ENCODE measurements at regions not wholly inside any gene's neighbourhood (a gene's known extent, or its start where the extent isn't known, plus 50 kb on each side); places are given as distances from the start of the nearest gene placed in this dataset.

GRCh38 chr13:36567485-36567884 lies 106.3 kb upstream of the SERTM1 start:
- intact Hi-C loops (cut with DNase I, micrococcal nuclease), result no loop called here
- H3K27ac ChIP-seq (ENCODE audit: low read depth in 1 of 2, low read length in 2 of 2), result no peak overlapping the region
- H3K4me1 ChIP-seq (ENCODE audit: insufficient read depth, low read length), result no peaks in the 10 kb centered on the region
- no peaks in the 10 kb centered on the region for H3K9me3 ChIP-seq (ENCODE audit: control insufficient read depth in 1 of 2, insufficient read depth in 1 of 2, low read length in 2 of 2)
- Mint-ChIP-seq H3K4me3 (no peak overlapping the region), H3K36me3 (ENCODE audit: low read depth) (no peaks in the 10 kb centered on the region), H3K4me1 (ENCODE audit: low read depth) (no peaks in the 10 kb centered on the region), H3K27me3 (no peaks in the 10 kb centered on the region), H3K27ac (no peak overlapping the region), H3K9me3 (no peaks in the 10 kb centered on the region)
- ATAC-seq (ENCODE audit: poor library complexity), result no peak
- TF ChIP-seq CTCF (IDR thresholded peaks at IDR 0.05), result no peak
- H3K36me3 ChIP-seq (ENCODE audit: insufficient read depth, low read length), result no peaks in the 10 kb centered on the region
- no peak for DNase-seq
- H3K4me3 ChIP-seq (ENCODE audit: low read length), result no peak overlapping the region
- ChIA-PET CTCF (no interaction called here), POLR2A (no interaction called here)
- H3K27me3 ChIP-seq (ENCODE audit: control insufficient read depth in 1 of 2, insufficient read depth in 2 of 2, low read length in 2 of 2), result no peaks in the 10 kb centered on the region

- Histone ChIP-seq H3K27me3 (ENCODE audit: control insufficient read depth in 1 of 2, insufficient read depth in 2 of 2, low read length in 2 of 2) (no peaks in the 10 kb centered on the region), H3K4me1 (ENCODE audit: insufficient read depth, low read length) (no peaks in the 10 kb centered on the region), H3K27ac (ENCODE audit: low read depth in 1 of 2, low read length in 2 of 2) (no peak overlapping the region), H3K4me3 (ENCODE audit: low read length) (no peak overlapping the region), H3K36me3 (ENCODE audit: insufficient read depth, low read length) (no peaks in the 10 kb centered on the region), H3K9me3 (ENCODE audit: control insufficient read depth in 1 of 2, insufficient read depth in 1 of 2, low read length in 2 of 2) (no peaks in the 10 kb centered on the region)
- DNase-seq, result no peak
- intact Hi-C loops (cut with DNase I, micrococcal nuclease), result no loop called here
- TF ChIP-seq CTCF (IDR thresholded peaks at IDR 0.05), result no peak
- no peaks in the 10 kb centered on the region for H3K9me3 Mint-ChIP-seq
- no peak overlapping the region for H3K4me3 Mint-ChIP-seq
- POLR2A ChIA-PET, result no interaction called here
- no peak for ATAC-seq (ENCODE audit: poor library complexity)
- no peaks in the 10 kb centered on the region for H3K4me1 Mint-ChIP-seq (ENCODE audit: low read depth)
- H3K36me3 Mint-ChIP-seq (ENCODE audit: low read depth), result no peaks in the 10 kb centered on the region
- CTCF ChIA-PET, result no interaction called here
- H3K27me3 Mint-ChIP-seq, result no peaks in the 10 kb centered on the region
- H3K27ac Mint-ChIP-seq, result no peak overlapping the region
These were observed 103.3 kb upstream of the SERTM1 start for GRCh38 chr13:36570489-36570888.

- no peak overlapping the region for H3K4me3 ChIP-seq (ENCODE audit: low read length)
- Mint-ChIP-seq H3K9me3 (no peaks in the 10 kb centered on the region), H3K27me3 (no peaks in the 10 kb centered on the region), H3K27ac (no peak overlapping the region), H3K36me3 (ENCODE audit: low read depth) (no peaks in the 10 kb centered on the region), H3K4me3 (no peak overlapping the region), H3K4me1 (ENCODE audit: low read depth) (no peaks in the 10 kb centered on the region)
- ATAC-seq (ENCODE audit: poor library complexity), result no peak
- CTCF ChIA-PET, result no interaction called here
- DNase-seq, result no peak
- no peak overlapping the region for H3K27ac ChIP-seq (ENCODE audit: low read depth in 1 of 2, low read length in 2 of 2)
- H3K4me1 ChIP-seq (ENCODE audit: insufficient read depth, low read length), result no peaks in the 10 kb centered on the region
- intact Hi-C loops (cut with DNase I, micrococcal nuclease), result no loop called here
- H3K9me3 ChIP-seq (ENCODE audit: control insufficient read depth in 1 of 2, insufficient read depth in 1 of 2, low read length in 2 of 2), result no peaks in the 10 kb centered on the region
- TF ChIP-seq CTCF (IDR thresholded peaks at IDR 0.05), result no peak
- POLR2A ChIA-PET, result no interaction called here
- no peaks in the 10 kb centered on the region for H3K36me3 ChIP-seq (ENCODE audit: insufficient read depth, low read length)
- no peaks in the 10 kb centered on the region for H3K27me3 ChIP-seq (ENCODE audit: control insufficient read depth in 1 of 2, insufficient read depth in 2 of 2, low read length in 2 of 2)
These were observed 102.4 kb upstream of the SERTM1 start for GRCh38 chr13:36571444-36571843.
